GM23338 (cell line): ENCODE measurements at regions not wholly inside any gene's neighbourhood (a gene's known extent, or its start where the extent isn't known, plus 50 kb on each side); places are given as distances from the start of the nearest gene placed in this dataset.

Experiments
- ATAC-seq: fragments of 200-7000 bp; cut with Tn5 transposase; 3 replicates; pipeline ENCODE4 v1.9.1; 2020
- DNase-seq: peaks from one replicate; pipeline ENCODE4 v3.0.0-alpha.2; 2015; ENCODE audit warnings: low spot score
- H2AFZ ChIP-seq: fragments of 200-600 bp; sonication (generic); 2 replicates; pipeline ENCODE4 v1.8.0; 2016; ENCODE audit warnings: antibody characterized with exemption, mild to moderate bottlenecking, moderate library complexity
- H3F3A ChIP-seq: fragments of 200-600 bp; sonication (generic); replicated peaks from 2 replicates; pipeline ENCODE4 v1.8.0; 2017; ENCODE audit warnings: antibody characterized with exemption, mixed run types, low read depth
- H3K27ac ChIP-seq: fragments of 200-600 bp; sonication (generic); 2 replicates; pipeline ENCODE4 v1.6.1; 2016; ENCODE audit warnings: low read depth
- H3K27me3 ChIP-seq: fragments of 200-600 bp; sonication (generic); 2 replicates; pipeline ENCODE4 v1.8.0; 2016; ENCODE audit warnings: mild to moderate bottlenecking, mixed run types, moderate library complexity; ENCODE audit not compliant: insufficient read depth
- H3K36me3 ChIP-seq: fragments of 200-600 bp; sonication (generic); 2 replicates; pipeline ENCODE4 v1.8.0; 2016; ENCODE audit warnings: mild to moderate bottlenecking; ENCODE audit not compliant: insufficient read depth
- H3K4me1 ChIP-seq: fragments of 200-600 bp; sonication (generic); 2 replicates; pipeline ENCODE4 v1.8.0; 2016; ENCODE audit warnings: mild to moderate bottlenecking, moderate library complexity; ENCODE audit not compliant: insufficient read depth
- H3K4me2 ChIP-seq: fragments of 200-600 bp; sonication (generic); 2 replicates; pipeline ENCODE4 v1.7.1; 2017; ENCODE audit warnings: mixed run types
- H3K4me3 ChIP-seq: fragments of 200-600 bp; sonication (generic); 2 replicates; pipeline ENCODE4 v1.6.1; 2016; ENCODE audit warnings: mixed run types
- H3K79me2 ChIP-seq: fragments of 200-600 bp; sonication (generic); replicated peaks from 2 replicates; pipeline ENCODE4 v1.8.0; 2017; ENCODE audit warnings: mild to moderate bottlenecking; ENCODE audit not compliant: insufficient read depth
- H3K9me2 ChIP-seq: fragments of 200-600 bp; sonication (generic); 2 replicates; pipeline ENCODE4 v1.8.0; 2017; ENCODE audit not compliant: insufficient read depth
- H4K20me1 ChIP-seq: fragments of 200-600 bp; sonication (generic); replicated peaks from 2 replicates; pipeline ENCODE4 v1.8.0; 2017; ENCODE audit warnings: mild to moderate bottlenecking; ENCODE audit not compliant: insufficient read depth
- H3K27ac Mint-ChIP-seq: 2 replicates; pipeline ENCODE4 v1.8.0; 2020; ENCODE audit warnings: inconsistent platforms, mild to moderate bottlenecking, moderate library complexity, mixed read lengths
- H3K27me3 Mint-ChIP-seq: 3 replicates; pipeline ENCODE4 v1.8.0; 2022; ENCODE audit warnings: low read depth, mild to moderate bottlenecking, moderate library complexity, mixed read lengths, inconsistent platforms; ENCODE audit not compliant: insufficient read depth, poor library complexity
- H3K36me3 Mint-ChIP-seq: 3 replicates; pipeline ENCODE4 v1.8.0; 2021; ENCODE audit warnings: low read depth, mild to moderate bottlenecking, inconsistent platforms, moderate library complexity, mixed read lengths
- H3K4me1 Mint-ChIP-seq: 3 replicates; pipeline ENCODE4 v1.8.0; 2020; ENCODE audit warnings: mild to moderate bottlenecking, inconsistent platforms, mixed read lengths
- H3K4me3 Mint-ChIP-seq: 3 replicates; pipeline ENCODE4 v1.8.0; 2021; ENCODE audit warnings: moderate library complexity, mild to moderate bottlenecking, inconsistent platforms, mixed read lengths
- H3K9me3 Mint-ChIP-seq: 3 replicates; pipeline ENCODE4 v1.8.0; 2020; ENCODE audit warnings: moderate library complexity, mild to moderate bottlenecking, inconsistent platforms, mixed read lengths
- CREB1 ChIP-seq: fragments of 250-450 bp; sonication (Bioruptor Pico); IDR thresholded peaks from 2 replicates; pipeline ENCODE4 v1.5.0; 2020; ENCODE audit warnings: low read depth, mild to moderate bottlenecking, moderate library complexity
- CTCF ChIP-seq, 2 experiments: fragments of 200-600 bp in 1 of 2; sonication (generic) in 1 of 2; conservative IDR thresholded peaks; 2 replicates each; pipeline versions ENCODE4 v1.5.1 to v1.6.1; 2016 to 2017; ENCODE audit warnings: antibody characterized with exemption in 2 of 2, low read depth in 2 of 2, mild to moderate bottlenecking in 2 of 2, moderate library complexity in 1 of 2
- ETS1 ChIP-seq: IDR thresholded peaks from 2 replicates; pipeline ENCODE4 v1.6.1; 2016; ENCODE audit warnings: antibody characterized with exemption
- EZH2 ChIP-seq: fragments of 200-600 bp; sonication (generic); IDR thresholded peaks from one replicate; pipeline ENCODE4 v1.8.0; 2017; ENCODE audit warnings: antibody characterized with exemption, mild to moderate bottlenecking, low read depth; ENCODE audit not compliant: unreplicated experiment
- EZH2phosphoT487 ChIP-seq: fragments of 200-600 bp; sonication (generic); IDR thresholded peaks from one replicate; pipeline ENCODE4 v1.8.1; 2018; ENCODE audit warnings: antibody characterized with exemption; ENCODE audit not compliant: unreplicated experiment
- JUNB ChIP-seq: IDR thresholded peaks from one replicate; pipeline ENCODE4 v1.6.1; 2016; ENCODE audit warnings: antibody characterized with exemption; ENCODE audit not compliant: unreplicated experiment
- NANOG ChIP-seq: IDR thresholded peaks from 2 replicates; pipeline ENCODE4 v1.6.1; 2016; ENCODE audit warnings: antibody characterized with exemption, borderline replicate concordance
- POLR2AphosphoS5 ChIP-seq: IDR thresholded peaks from 2 replicates; pipeline ENCODE4 v1.6.1; 2016; ENCODE audit warnings: antibody characterized with exemption, low read depth
- REST ChIP-seq: IDR thresholded peaks from one replicate; pipeline ENCODE4 v1.6.1; 2018; ENCODE audit warnings: antibody characterized with exemption; ENCODE audit not compliant: unreplicated experiment
- STAT1 ChIP-seq: IDR thresholded peaks from one replicate; pipeline ENCODE4 v1.6.1; 2016; ENCODE audit warnings: antibody characterized with exemption; ENCODE audit not compliant: unreplicated experiment
- ZNF114 ChIP-seq: fragments of 250-450 bp; sonication (Bioruptor Pico); IDR thresholded peaks from 2 replicates; pipeline ENCODE4 v1.5.0; 2020; ENCODE audit warnings: mild to moderate bottlenecking, moderate library complexity
- ZNF331 ChIP-seq: fragments of 250-450 bp; sonication (Bioruptor Pico); IDR thresholded peaks from 2 replicates; pipeline ENCODE4 v1.5.0; 2020; ENCODE audit warnings: low read depth, mild to moderate bottlenecking, moderate library complexity
- ZNF462 ChIP-seq: fragments of 250-450 bp; sonication (Bioruptor Pico); IDR thresholded peaks from 2 replicates; pipeline ENCODE4 v1.5.0; 2020; ENCODE audit warnings: mild to moderate bottlenecking, moderate library complexity

GRCh38 chr5:84885485-84886258 lies 501.0 kb upstream of the EDIL3 start:
- Histone ChIP-seq H3K79me2 (no peaks in the 10 kb centered on the region), H3K36me3 (no peaks in the 10 kb centered on the region), H4K20me1 (no peaks in the 10 kb centered on the region), H3K4me2 (no peak overlapping the region), H3F3A (no peaks in the 10 kb centered on the region), H2AFZ (no peak overlapping the region), H3K9me2 (peaks cover 3% of the 10 kb centered on the region; the same call in 1 of the 2 replicates), H3K4me1 (no peaks in the 10 kb centered on the region), H3K27ac (no peak overlapping the region), H3K27me3 (no peaks in the 10 kb centered on the region), H3K4me3 (no peak overlapping the region)
- Mint-ChIP-seq H3K36me3 (no peaks in the 10 kb centered on the region), H3K27me3 (no peaks in the 10 kb centered on the region), H3K4me3 (no peak overlapping the region), H3K27ac (no peak overlapping the region), H3K9me3 (no peaks in the 10 kb centered on the region), H3K4me1 (peaks cover 3% of the 10 kb centered on the region; the same call in 2 of the 3 replicates)
- TF ChIP-seq NANOG (no peak), CTCF (conservative IDR thresholded peaks at IDR 0.05; ENCODE audit: low read depth in 2 of 2) (no peak), ZNF331 (no peak), EZH2phosphoT487 (no peak), EZH2 (no peak), CREB1 (CRISPR knock-in tag) (no peak), ZNF114 (CRISPR knock-in tag) (no peak), ZNF462 (no peak), ETS1 (no peak), STAT1 (no peak), JUNB (no peak), POLR2AphosphoS5 (no peak), REST (no peak)
- ATAC-seq (no peak), DNase-seq (no peak)
